ENCODE measurements at regions not wholly inside any gene's neighbourhood (a gene's known extent, or its start where the extent isn't known, plus 50 kb on each side); places are given as distances from the start of the nearest gene placed in this dataset.

GRCh38 chr17:30588798-30589247, 111.6 kb downstream of the GOSR1 start (continued):
- TF ChIP-seq TBX3 (IDR thresholded peaks at IDR 0.05; ENCODE audit: borderline replicate concordance) (no peak), SMYD3 (CRISPR knock-in tag; IDR thresholded peaks at IDR 0.05) (peak; percentile 82; the same call in 1 of the 2 replicates), FIP1L1 (IDR thresholded peaks at IDR 0.05; ENCODE audit: borderline replicate concordance, insufficient read depth, low read depth, low read length) (no peak), CCAR2 (optimal IDR thresholded peaks at IDR 0.05; ENCODE audit: low read depth, low read length) (no peak), SRSF9 (IDR thresholded peaks at IDR 0.05; ENCODE audit: borderline replicate concordance, insufficient read depth, low read depth, low read length, poor library complexity, severe bottlenecking) (no peak), ATRX (CRISPR knock-in tag; IDR thresholded peaks at IDR 0.05; ENCODE audit: borderline replicate concordance) (no peak), RORA (CRISPR knock-in tag; IDR thresholded peaks at IDR 0.05) (no peak), MNT (IDR thresholded peaks at IDR 0.05) (peak; percentile 41; the same call in 1 of the 2 replicates), U2AF2 (IDR thresholded peaks at IDR 0.05; ENCODE audit: low read depth, low read length) (no peak), IRF1 (CRISPR knock-in tag; IDR thresholded peaks at IDR 0.05; ENCODE audit: low read depth) (no peak), RNF219 (CRISPR knock-in tag; IDR thresholded peaks at IDR 0.05) (no peak), YY1 (IDR thresholded peaks at IDR 0.05; ENCODE audit: insufficient read depth, insufficient replicate concordance, low read depth, low read length) (no peak), ARID5B (CRISPR knock-in tag; IDR thresholded peaks at IDR 0.05) (peak; percentile 82), MTF1 (CRISPR knock-in tag; IDR thresholded peaks at IDR 0.05) (no peak), E2F5 (CRISPR knock-in tag; conservative IDR thresholded peaks at IDR 0.05) (no peak)
